GM12874 (cell line): ENCODE measurements at regions not wholly inside any gene's neighbourhood (a gene's known extent, or its start where the extent isn't known, plus 50 kb on each side); places are given as distances from the start of the nearest gene placed in this dataset.

Experiments
- CTCF ChIP-seq: IDR thresholded peaks from 2 replicates; pipeline ENCODE4 v1.5.1; 2011; ENCODE audit warnings: low read depth, mild to moderate bottlenecking, control low read depth, low read length, moderate library complexity; ENCODE audit not compliant: insufficient read depth

- TF ChIP-seq CTCF: no peak
Observed at GRCh38 chr12:97983796-97984195, 521.2 kb downstream of the RMST start.

GRCh38 chr12:97984436-97984835 lies 521.8 kb downstream of the RMST start:
- TF ChIP-seq CTCF: no peak

DNA sequence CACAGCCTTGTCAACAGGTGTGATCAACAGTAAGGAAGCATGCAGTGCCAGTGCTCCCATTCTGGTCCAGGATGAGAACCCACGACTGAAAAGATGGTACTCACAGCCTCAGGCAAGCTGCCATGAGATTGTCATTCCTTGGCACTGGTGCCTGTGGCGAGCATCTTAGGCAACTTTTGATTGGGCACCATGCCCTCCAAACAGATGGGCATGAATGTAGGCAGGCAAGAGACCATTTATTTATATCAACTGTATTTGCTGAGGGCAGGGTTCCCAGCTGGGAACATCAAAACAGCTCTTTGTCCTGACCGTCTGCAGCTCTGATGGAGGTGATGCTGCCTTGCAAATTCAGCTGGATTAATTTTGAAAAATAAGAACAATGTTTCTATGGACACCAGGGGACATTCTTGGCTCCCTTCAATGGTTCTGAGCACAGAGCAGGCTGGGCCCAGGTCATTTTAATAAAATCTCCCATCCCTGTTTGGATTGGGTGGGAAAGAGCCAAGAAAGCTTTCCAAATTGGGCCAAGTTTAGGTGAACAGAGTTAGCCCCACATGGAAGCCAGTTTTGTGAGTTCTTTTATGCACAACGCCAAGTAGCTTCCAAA lies 522.5 kb downstream of the RMST start:
- TF ChIP-seq CTCF: no peak

DNA sequence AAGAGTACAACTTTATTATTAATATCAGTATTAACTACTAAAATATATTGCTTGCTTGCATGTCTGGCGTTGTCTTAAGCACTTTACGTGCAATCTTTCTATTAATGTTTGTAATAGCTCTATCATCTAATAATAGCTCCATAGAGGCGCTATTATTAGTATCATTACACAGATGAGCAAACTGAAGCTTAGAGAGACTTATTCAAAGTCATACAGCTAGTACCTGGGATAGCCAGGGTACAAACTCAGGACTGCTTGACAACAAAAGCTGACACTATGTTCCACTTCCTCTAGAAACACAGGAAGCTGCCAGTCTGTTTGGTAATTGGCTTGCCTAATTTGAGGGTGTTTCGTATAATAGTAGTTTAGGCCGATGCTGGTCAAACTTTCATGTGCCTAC lies 523.2 kb downstream of the RMST start:
- no peak for TF ChIP-seq CTCF

- TF ChIP-seq CTCF: no peak
Observed at GRCh38 chr12:97989366-97989940, 525.9 kb upstream of the TMPO start.

GRCh38 chr12:97994746-97995484 lies 520.5 kb upstream of the TMPO start:
- no peak for TF ChIP-seq CTCF

- TF ChIP-seq CTCF: no peak
Observed at GRCh38 chr12:97995559-97995958, 519.8 kb upstream of the TMPO start.
